HG03520 (cell line): ENCODE measurements at regions not wholly inside any gene's neighbourhood (a gene's known extent, or its start where the extent isn't known, plus 50 kb on each side); places are given as distances from the start of the nearest gene placed in this dataset.
"Not testable (repeated sequence)": the region's sequence is repeated elsewhere in the genome, so short reads cannot be mapped to it uniquely, and the experiment has no call there.

ENCODE experiments used
- ATAC-seq: cut with Tn5 transposase; IDR thresholded peaks from one replicate; pipeline ENCODE4 v1.9.1; 2021; ENCODE audit warnings: mild to moderate bottlenecking, moderate library complexity; ENCODE audit not compliant: unreplicated experiment

DNA sequence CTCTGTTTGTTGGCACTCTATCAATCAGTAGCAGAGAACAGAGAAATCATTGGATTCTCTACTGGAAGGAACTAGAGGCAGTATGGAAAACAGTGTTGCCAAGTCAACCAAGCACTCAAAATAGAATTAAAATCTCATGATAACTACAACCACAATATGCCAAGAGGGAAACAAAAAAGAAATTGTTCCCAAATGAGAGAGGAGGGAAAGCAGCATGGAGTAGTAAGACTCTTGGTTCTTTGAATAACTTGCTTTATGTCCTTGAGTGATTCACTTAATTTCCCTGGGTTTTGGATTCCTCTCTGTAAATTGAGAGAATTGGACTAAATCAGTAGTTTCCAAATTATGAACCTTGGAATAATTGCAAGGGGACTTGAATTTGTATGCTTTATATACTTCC, 285.5 kb upstream of the ANKRD50 start:
- no peak for ATAC-seq

DNA sequence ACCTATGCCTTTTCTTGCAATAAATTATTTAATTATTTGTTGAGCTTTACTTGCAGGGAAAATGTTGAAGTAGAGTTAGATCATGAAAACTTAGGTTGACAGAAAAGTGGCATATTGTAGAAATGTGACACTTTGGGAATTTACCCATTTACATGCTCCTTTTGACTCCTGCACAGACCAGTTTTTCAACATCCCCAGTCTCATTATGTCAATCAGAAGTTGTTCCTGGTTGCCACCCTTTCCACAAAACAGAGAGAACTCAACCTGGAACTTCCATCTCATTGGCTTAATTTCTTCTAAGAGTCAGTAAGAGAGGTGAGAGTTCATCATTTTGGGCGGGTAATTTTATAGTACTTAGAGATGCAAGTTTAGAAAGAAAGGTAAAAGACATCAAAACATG, 284.6 kb upstream of the ANKRD50 start:
- ATAC-seq, result no peak

DNA sequence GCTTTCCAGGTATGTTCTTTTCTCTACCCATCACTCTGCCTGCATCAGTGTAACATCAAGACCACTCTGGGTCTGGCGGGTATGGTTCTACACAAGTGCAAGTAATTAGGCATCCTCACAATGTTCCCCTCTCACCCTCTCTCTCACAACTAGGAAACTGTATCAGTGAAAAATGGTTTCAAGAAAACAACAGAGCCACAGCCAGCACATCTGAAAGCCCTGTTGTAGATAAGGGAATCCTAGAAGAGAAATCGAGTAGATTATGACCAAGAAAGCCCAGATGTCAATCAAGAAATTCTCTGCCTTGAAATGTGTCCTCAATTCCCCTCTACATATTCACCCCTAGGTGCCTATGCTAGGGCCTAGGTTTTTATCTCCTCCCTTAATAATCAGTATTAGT, 281.3 kb upstream of the ANKRD50 start:
- no peak for ATAC-seq

DNA sequence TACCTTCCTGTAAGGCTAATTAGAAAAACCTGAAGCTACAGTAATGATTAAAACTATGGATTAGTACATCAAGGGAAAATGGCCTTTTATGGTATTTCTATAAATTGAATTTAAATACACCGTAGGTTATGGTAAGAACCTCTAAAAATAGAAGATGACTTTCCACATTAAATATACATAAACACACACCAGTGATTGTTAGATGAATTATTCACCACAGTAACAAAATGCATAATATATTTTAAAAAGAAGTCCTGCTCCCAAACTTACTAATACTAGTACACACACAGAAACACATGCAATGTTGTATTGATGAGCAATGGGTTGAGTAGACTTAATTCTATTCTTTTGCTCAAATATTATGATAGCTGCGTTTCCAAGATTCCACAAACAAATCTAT, 277.9 kb upstream of the ANKRD50 start:
- ATAC-seq, result no peak

DNA sequence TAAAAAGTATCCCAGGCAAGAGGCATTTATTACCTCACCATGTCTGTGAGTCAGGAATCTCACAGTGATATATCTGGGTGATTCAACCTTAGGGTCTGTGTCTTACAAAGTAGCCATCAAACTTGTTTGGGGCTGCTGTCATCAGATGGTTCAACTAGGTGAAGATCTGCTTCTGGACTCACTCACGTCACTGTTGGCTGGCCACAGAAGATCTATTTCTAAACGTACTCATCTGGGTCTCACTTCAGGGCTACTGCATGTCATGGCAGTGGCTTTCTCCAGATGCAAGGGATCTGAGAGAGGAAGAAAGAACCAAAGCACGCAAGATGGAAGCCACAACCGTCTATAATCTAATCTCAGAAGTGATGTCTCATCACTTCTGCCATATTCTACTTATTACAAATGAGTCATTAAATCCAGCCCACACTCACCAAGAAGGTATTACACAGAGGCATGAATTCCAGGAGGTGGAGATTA, 267.8 kb upstream of the ANKRD50 start:
- ATAC-seq, result no peak

DNA sequence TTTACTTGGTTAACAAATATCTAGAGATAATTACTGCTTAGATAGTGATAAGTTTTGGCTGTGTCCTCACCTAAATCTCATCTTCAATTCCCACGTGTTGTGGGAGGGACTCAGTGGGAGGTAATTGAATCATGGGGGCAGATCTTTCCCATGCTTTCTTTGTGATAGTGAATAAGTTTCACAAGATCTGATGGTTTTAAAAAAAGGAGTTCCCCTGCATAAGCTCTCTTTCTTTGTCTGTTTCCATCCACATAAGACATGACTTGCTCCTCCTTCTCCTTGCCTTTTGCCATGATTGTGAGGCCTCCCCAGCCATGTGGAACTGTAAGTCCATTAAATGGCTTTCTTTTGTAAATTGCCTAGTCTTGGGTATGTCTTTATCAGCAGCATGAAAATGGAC, 266.0 kb upstream of the ANKRD50 start:
- not testable (repeated sequence) for ATAC-seq

DNA sequence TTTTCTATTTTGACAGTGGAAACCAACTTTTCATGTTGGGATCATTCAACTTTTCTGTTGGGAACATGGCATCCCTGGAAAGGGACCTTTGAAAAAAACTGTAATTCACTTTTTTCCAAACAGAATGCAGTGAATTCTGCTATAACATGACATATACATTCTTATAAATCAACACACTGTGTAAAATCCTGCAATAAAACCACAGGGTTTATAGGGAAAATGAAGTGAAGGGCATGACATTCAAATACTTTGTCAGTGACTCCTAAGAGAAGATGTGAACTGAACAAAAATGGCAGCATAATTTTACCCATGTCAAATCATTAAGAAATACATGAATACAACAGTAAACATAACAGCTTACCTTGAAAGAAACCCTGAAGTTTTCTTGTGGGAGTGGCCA, 264.5 kb upstream of the ANKRD50 start:
- no peak for ATAC-seq

DNA sequence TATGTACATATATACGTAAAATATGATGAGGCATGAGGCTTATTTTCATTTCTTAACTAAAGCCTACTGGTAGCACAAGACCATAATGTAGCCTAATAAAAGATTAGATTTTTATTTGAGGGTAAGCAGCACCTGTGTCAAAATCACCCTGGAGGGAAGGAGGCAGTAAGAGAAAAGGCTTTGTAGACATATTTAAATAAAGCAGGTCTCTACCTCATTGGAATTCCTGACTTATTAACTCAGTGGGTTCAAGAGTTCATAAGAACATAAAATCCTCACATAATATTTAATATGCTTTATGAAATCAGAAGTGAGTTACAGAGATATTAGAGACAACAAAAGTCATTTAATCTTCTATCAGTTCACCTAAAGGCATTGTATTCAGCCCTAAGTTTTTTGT, 261.6 kb upstream of the ANKRD50 start:
- no peak for ATAC-seq

DNA sequence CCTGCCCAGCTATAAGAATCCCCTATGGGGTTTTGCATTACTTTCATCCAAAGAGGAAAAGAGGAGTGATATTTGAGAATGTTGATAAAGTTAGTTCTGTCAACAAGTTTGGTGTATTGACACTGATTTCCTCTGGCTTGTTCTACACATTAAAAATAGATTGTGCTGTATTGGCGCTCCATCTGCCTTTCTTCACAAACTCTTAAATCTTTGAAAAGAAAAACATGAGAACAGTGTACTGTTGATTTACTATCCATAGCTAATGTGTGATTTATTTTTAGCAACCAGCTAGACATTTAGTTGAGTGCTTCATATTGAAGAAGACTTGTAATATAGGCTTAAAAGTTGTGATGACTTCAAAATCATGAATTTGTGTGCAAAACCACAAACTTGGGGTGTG, 261.2 kb upstream of the ANKRD50 start:
- no peak for ATAC-seq

DNA sequence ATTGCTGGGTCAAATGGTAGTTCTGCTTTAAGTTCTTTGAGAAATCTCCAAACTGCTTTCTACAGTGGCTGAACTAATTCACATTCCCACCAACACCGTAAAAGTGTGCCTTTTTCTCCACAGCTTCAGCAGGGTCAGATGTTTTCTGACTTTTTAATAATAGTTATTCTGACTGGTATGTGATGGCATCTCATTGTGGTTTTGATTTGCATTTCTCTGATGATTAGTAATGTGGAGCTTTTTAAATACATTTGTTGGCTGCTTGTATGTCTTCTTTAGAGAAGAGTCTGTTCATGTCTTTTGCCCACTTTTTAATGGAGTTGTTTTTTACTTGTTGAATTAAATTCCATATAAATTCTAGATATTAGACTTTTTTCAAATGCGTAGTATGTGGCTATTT, 257.5 kb upstream of the ANKRD50 start:
- ATAC-seq, result no peak

DNA sequence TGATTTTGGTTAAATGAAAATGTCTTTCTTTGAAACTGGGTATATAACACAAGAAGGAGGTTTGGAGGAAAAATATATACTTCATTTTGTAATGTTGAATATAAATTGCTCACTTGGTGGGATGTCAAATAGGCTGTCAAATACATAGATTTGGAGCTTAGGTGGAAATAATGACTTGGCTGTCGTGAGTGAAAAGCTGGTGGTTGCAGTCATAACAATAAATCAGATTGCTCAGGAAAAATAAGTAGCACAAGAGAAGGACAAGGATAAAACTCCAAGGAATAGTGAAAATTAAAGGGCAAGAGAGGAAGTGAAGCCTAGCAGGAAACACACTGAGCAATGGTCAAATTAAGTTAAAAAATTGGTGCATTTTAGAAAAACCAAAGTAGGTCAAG, 253.0 kb upstream of the ANKRD50 start:
- ATAC-seq, result no peak

DNA sequence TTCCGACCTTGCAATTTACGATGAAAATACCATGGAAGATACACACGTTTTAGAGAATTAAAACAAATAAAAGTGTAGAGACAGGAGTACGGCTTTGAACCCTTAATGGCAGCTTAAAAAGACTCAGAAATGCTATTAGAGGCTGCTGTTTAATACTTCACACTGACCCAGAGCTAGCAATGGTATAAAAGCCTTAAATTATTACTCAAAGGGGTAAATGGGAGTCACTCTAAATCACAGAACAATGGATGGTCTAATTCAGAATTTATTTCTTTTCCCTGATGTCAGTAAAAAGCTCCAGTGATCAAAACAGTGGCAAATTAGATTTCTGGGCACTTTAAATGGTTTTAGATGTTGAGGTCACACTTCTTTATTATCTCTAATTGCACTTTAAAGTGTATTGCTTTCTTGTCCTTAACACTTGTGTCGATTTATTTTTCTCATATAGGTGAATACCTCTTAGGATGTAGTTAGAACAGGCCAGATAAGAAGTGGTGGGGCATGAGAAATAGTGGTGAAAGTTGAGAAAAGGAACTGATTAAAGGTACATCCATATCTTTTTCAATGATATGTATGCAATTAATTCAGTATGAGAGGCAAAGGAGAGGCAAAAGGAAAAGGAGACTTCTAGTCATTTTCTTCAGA, 252.4 kb upstream of the ANKRD50 start:
- ATAC-seq, result no peak

DNA sequence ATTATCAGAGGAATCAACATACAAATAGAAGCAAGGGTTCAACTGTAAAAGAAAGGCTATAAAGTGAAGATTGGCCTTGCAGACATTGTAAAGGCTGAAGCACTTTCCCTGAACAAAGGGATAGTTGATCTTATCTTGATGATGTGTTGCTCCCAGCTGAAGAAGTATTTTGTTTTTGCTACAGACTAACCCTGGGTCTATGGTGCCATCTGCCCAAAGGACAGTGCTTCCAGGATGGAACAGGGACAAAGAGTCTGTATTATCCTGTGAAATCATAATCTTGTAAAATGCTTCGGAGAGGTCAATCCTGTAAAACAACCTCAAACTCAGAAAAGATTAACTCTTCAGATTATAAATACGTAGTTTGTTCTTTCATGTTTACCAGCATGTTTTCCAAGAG, 251.7 kb upstream of the ANKRD50 start:
- ATAC-seq, result no peak

DNA sequence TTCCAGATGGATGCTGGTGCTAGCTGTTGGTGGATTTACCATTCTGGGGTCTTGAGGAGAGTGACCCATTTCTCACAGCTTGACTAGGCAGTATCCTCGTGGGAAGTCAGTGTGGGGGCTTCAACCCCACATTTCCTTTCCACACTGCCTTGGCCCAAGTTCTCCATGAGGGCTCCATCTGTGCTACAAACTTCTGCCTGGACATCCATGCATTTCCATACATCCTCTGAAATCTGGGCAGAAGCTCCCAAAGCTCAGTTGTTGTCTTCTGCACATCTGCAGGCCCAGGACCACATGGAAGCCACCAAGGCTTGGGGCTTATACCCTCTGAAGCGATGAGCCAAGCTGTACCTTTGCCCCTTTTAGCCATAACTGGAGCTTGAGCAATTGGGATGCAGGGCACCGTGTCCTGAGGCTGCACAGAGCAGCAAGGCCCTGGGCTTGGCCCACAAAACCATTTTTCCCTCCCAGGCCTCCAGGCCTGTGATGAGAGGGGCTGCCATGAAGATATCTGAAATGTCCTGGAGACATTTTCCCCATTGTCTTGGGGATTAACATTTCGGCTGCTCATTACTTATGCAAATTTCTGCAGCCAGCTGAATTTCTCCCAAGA, 248.7 kb upstream of the ANKRD50 start:
- no peak for ATAC-seq

DNA sequence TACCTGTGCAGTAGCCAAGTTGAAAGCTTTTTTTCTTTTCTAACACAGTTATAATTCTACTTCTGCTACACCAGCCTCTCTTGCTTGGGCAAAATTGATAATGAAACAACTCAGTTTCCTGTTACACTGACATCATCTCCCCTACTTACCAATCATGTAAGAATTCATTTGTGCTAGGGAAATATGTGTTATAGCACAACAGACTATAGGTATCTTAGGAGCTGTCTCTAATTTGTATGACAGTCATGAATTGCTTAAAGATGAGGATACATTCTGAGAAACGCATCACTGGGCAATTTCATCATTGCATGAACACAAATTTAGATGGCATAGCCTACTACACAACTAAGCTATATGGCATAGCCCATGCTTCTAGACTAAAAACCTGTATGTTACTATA, 246.3 kb upstream of the ANKRD50 start:
- no peak for ATAC-seq

DNA sequence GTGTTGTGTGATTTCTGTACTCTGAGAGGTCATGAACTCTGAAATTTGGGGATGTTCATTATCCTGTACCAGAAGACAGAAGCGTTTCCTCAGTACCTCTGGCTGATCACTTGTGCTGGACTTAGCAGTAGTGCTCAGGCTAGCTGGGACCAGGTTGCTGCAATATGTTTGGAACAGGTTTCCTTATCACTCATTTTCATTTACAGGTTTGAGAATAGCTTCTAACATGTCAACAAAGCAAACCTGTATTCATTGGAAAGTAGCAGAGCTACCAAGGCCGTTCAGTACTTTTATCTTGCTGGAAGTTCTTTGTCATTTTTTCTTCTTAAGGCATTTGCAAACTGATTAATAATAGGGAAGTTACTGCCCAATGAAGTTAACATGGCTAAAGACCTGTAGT, 242.9 kb upstream of the ANKRD50 start:
- ATAC-seq, result no peak

DNA sequence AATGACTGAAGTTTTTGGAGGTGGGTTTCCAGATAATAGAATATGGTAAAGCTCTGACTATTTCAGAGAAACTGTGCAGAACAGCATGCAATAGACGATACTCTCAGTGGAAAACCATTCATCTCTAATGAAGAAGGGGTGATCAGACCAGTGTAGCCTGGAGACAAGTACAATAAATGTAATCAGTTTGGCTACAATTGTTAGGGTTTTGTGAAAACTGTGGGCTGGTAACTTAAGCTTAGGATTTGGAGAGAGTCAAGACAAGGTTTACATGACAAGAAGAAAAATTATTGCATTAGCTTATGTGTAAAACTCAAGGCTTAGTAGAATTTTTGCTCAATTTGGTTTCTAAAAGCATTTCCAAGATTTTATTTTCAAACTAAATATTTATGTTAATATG, 241.5 kb upstream of the ANKRD50 start:
- no peak for ATAC-seq

DNA sequence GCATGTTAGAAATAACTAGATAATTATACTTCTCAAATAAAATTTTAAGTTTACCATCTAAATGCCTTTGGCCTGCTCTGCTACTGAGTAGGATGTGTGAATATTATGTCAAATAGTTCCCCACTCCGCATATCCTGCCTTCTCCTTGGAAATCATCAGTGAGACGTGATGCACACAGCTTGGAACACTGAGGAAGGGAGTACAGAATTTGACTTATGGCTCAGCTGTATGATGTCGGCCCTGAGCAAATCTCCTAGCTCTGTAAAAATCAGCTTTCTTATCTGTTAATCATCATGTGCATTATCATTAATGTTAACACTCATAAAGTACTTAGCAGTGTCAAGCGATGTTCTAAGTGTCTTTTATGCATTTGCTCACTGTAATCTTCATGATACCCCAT, 241.0 kb upstream of the ANKRD50 start:
- no peak for ATAC-seq

DNA sequence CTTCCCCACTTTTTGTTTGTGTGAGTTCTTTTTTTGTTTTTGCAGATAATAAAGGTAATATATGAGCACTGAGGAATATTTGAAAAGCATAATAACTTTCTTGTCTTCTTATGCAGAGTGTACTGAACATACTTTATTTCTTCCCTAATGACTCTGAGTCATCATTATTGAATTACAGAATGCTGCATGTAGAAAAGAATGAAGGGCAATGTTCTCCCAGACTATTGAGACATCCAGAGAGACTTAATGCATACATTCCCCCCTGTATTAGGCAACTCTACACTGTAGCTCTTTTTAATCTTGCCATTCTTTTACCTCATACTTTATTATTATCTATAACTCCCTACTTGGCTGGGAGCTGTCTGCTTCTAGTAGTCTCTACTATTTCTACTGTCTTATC, 240.5 kb upstream of the ANKRD50 start:
- ATAC-seq, result no peak

DNA sequence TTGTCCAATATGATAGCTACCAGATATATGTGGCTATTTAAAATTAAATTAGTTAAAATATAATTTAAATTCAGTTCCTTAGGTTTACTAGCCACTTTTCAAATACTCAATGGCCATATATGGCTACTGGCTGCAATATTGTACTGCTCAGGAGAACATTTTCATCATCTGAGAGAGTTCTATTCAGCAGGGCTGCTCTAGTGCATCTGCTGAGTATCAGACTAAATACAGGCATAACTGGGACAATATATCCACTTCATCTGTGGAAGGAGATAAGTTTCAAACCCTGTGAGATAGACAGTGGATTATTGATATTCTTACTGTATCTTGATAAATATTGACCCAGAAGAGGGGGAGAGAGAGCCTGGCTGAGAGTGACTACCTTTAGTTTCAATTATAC, 240.1 kb upstream of the ANKRD50 start:
- no peak for ATAC-seq

DNA sequence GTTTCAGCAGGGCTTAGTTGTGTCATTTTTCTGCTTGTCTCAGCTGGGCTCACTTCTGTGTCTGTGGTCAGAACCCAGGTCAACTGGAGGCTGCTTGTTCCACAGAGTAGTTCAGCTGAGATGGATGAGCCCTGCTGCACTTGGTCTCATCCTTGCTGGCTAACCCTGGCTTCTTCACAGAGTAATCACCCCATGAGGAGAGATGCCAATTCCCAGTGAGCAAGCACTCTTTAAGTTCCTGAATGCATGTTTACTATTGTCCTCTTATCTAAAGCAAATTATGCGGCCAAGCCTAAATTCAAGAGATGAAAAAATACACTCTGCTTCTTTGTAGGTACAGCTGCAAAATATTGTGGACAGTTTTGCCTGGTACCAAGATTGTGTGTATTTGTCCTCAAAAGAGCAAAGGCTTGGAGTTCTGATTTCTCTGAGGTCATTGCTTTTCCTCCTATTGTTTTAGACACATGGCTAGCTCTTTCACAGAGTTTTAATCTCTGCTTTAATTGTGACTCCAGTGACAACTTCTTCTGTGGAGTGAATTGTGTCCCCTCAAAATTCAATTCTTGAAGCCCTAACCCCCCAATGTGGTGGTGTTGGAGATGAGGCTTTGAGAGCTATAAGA, 236.6 kb upstream of the ANKRD50 start:
- ATAC-seq, result no peak

DNA sequence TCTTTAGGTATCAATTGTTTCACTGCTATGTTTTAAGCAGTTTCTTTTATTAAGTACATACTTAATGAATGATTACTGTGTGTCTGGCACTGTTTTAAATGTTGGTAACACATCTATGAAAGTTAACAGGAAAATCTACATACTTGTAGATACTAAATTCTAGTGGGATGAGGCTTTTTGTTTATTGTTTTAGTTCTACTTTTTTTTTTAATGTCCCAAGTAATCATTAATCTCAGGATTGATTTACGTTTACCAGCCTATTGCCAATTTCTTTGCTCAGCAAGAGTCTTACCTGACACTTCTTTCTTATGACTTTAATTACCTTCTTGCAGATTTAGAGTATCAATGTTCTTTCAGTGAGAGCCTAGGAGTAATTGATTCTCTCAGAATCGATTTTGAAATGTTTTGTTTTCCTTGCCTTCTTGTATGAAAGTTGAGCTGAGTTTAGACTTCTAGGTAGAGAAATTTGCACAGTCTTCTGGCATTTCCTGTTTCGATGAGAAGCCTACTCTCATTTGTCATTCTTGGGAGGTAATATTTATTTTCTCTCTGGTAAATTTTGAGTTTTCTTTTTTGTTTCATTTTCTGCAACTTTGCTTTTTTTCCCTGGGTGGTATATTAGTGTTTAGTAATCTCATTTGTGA, 235.2 kb upstream of the ANKRD50 start:
- no peak for ATAC-seq
